ENCODE measurements at regions not wholly inside any gene's neighbourhood (a gene's known extent, or its start where the extent isn't known, plus 50 kb on each side); places are given as distances from the start of the nearest gene placed in this dataset.

DNA sequence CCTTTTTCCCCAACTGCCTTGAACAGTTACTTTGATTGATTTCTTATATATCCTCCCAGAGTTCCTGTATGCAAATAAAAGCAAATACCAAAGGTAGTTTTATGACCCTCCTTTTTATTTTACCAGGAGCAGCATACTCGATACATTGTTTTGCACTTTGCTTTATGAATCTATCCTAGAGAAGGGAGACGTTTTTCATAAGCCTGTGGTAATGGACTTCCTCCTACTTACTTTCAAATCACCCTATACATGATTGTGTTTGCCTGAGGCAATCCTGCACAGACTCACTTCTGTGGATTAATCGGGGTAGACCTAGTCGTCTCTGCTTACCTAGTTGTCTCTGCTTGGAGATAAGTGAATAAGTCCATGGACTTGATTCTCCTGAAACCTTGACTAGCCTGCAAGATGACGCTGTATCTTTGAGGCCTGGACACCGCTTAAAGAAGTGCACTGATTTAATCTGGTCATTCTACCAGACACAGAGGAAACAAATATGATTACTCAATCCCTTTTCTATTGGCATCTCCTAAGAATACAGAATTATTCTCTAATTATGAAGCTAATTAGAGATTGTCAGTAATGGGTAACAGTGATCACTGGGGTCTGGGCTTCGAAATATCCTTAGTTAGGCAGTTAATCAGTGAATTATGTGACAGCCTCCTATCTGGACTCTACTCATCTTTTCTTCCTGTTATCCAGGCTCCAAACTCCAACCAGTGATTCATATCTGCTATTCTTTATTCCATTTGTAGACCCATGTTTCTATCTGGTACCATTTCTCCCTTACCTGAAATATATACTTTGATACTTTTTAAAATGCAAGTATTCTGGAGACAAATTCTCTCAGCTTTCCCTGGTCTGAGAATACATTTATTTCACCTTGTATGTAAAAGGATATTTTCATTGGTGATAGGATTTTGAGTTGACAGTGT, 447.4 kb upstream of the TRIB2 start:
- Histone ChIP-seq H3K27me3 (no peaks in the 10 kb centered on the region), H3K4me1 (no peaks in the 10 kb centered on the region), H3K36me3 (no peaks in the 10 kb centered on the region), H3K9me3 (no peaks in the 10 kb centered on the region), H3K9ac (no peak overlapping the region), H4K20me1 (no peaks in the 10 kb centered on the region), H3K27ac (no peak overlapping the region), H3K4me2 (no peak overlapping the region), H3K4me3 (no peak overlapping the region)
- TF ChIP-seq Cebpa-rat (IDR thresholded peaks at IDR 0.05): no peak

DNA sequence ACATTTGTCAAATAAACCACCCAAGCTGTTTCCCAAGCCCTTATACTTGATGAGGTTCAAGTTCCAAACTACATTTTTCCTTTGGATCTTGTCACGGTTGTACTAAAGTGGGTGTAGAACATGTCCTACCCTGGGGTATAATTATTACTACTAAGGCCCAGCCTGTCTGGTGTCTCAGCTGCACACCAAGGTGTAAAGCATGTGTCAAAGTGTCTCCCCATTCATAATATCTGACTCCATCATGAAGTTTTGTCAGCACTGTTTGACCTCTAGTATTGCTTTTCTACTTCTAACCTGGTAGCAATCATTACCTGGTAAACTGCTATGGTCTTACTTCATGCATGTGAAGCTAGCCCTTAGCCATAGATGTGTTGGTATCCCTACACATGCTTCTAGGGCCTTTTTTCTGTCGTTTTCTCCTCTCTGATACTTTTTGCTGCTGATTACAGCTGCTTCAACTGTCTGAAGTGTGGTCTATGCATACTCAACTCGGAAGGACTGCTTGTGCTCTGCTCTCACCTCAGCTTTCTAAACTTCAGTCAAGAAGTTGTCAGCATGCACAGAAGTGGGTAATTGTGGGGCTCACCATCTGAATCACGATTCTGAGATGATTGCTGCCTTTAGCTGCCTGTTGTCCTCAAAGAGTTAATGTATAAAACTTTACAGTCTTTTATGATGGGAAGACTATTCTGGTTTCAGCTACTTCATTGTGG, 445.7 kb upstream of the TRIB2 start:
- no peaks in the 10 kb centered on the region for H3K36me3 ChIP-seq
- H3K9ac ChIP-seq: no peak overlapping the region
- no peaks in the 10 kb centered on the region for H4K20me1 ChIP-seq
- H3K27me3 ChIP-seq: no peaks in the 10 kb centered on the region
- H3K4me2 ChIP-seq: no peak overlapping the region
- no peak overlapping the region for H3K27ac ChIP-seq
- 0 out of 2 replicates have a peak, but pooled peaks cover 11% of the 10 kb centered on the region for H3K9me3 ChIP-seq
- no peak for TF ChIP-seq Cebpa-rat (IDR thresholded peaks at IDR 0.05)
- no peak overlapping the region for H3K4me3 ChIP-seq
- H3K4me1 ChIP-seq: no peaks in the 10 kb centered on the region

DNA sequence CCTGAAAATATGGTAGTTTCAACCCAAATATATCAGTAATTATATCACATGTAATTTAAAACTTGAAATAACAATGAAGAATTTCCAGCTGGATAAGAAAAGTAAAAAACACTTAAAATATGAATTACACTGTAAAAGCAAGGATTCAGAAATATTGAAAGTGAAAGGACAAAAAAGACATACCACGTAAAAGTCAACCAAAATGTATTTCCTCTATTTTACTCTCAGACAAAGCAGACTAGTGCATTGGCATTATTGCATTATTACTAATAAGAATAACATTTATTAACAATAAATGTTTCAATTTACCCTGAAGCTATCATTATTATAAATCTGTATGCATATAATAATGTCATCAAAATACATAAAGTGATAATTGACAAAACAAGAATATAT, 445.1 kb upstream of the TRIB2 start:
- Histone ChIP-seq H3K9ac (no peak overlapping the region), H3K36me3 (no peaks in the 10 kb centered on the region), H3K27me3 (no peaks in the 10 kb centered on the region), H3K27ac (no peak overlapping the region), H3K4me3 (no peak overlapping the region), H4K20me1 (no peaks in the 10 kb centered on the region), H3K4me1 (no peaks in the 10 kb centered on the region), H3K4me2 (no peak overlapping the region), H3K9me3 (0 out of 2 replicates have a peak, but pooled peaks cover 12% of the 10 kb centered on the region)
- no peak for TF ChIP-seq Cebpa-rat (IDR thresholded peaks at IDR 0.05)

DNA sequence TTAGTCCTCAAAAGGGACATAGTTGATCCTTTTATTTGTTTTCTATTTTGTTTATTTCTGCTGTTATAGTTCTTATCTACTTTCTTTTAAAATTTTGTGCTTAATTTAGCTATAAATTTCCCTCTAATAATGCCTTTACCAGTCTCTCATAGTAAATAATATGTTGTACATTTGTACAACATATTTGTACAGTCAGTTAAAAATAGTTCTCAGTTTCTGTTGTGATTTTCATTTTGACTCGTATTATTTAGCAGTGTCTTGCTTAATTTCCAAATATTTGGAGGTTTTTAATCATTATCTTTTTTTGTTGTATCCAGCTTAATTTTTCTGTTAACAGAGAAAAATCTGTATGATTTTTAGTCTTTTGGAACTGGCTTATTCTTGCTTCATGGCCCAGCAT, 443.6 kb upstream of the TRIB2 start:
- H3K4me3 ChIP-seq: no peak overlapping the region
- H3K4me2 ChIP-seq: no peak overlapping the region
- no peak for TF ChIP-seq Cebpa-rat (IDR thresholded peaks at IDR 0.05)
- H3K36me3 ChIP-seq: no peaks in the 10 kb centered on the region
- no peaks in the 10 kb centered on the region for H4K20me1 ChIP-seq
- no peaks in the 10 kb centered on the region for H3K27me3 ChIP-seq
- H3K4me1 ChIP-seq: peaks cover 8% of the 10 kb centered on the region
- H3K9ac ChIP-seq: no peak overlapping the region
- H3K9me3 ChIP-seq: 0 out of 2 replicates have a peak, but pooled peaks cover 12% of the 10 kb centered on the region
- no peak overlapping the region for H3K27ac ChIP-seq

DNA sequence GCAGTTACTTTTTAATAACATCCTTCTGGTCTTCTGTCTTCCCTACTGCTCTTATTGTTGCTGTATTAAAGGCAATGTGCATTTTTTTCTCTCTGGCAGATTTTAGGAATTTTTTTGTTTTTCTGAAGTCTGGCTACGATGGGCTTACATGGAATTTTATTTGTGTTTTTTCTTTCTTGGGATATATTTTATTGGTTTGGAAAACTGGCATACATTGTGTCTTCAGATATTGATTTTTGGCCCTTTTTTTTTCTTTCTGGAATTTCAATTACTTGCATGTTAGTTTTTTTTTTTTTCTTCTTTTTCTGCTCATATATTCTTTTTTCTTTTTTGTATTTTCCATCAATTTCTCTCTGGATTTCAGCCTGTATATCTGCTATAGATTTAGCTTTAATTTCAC, 442.1 kb upstream of the TRIB2 start:
- TF ChIP-seq Cebpa-rat (IDR thresholded peaks at IDR 0.05): no peak
- Histone ChIP-seq H3K36me3 (no peaks in the 10 kb centered on the region), H3K27me3 (no peaks in the 10 kb centered on the region)

DNA sequence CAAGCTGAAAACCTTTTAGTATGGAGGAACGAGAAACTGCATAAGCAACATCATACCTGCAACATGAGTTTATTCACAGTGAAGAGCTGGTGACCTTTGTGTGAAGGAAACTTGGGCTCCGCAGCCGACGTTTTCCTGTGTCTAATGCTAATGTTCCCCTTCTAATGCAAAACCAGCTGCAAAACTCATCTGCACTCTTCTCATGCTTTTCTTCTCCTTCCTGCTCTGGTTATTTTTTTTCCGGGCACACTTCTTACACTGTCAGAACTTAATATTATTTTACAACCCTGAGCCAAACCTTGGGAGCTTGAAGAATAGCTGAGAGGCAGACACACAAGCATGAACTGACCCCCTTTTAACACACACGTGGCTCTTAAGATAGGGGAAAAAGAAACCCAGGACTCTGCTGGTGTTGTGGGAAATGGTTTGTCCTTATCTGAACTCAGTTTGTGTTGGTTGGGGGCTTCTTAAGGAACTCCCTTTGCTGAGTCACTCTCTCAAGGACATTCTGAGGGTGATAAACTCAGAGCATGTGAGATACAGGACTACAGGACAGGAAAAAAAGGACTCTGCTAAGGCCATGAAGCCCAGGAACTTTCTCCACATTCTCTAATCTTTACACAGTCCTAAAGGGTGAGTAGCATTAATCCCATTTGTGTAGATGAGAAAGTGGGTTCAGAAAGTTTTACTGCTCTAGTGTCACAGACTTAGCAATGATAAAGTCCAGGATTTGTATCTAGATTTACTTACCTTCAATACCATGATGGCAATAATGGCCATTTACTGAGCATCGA, 439.3 kb upstream of the TRIB2 start:
- 0 out of 2 replicates have a peak overlapping the region, but pooled peaks have one; percentile 11 for H3K4me2 ChIP-seq
- H3K4me3 ChIP-seq: no peak overlapping the region
- no peak overlapping the region for H3K27ac ChIP-seq
- H3K9ac ChIP-seq: no peak overlapping the region
- no peaks in the 10 kb centered on the region for H4K20me1 ChIP-seq
- TF ChIP-seq Cebpa-rat (IDR thresholded peaks at IDR 0.05): no peak
- H3K4me1 ChIP-seq: peaks cover 8% of the 10 kb centered on the region
- no peaks in the 10 kb centered on the region for H3K27me3 ChIP-seq
- H3K36me3 ChIP-seq: no peaks in the 10 kb centered on the region
- H3K9me3 ChIP-seq: peaks cover 23% of the 10 kb centered on the region; the same call in 1 of the 2 replicates

More for the DNA sequence above, 442.1 kb upstream of the TRIB2 start:
- Histone ChIP-seq H4K20me1 (no peaks in the 10 kb centered on the region), H3K4me1 (peaks cover 8% of the 10 kb centered on the region), H3K27ac (no peak overlapping the region), H3K4me2 (no peak overlapping the region), H3K4me3 (no peak overlapping the region), H3K9me3 (peaks cover 20% of the 10 kb centered on the region; the same call in 1 of the 2 replicates), H3K9ac (no peak overlapping the region)

DNA sequence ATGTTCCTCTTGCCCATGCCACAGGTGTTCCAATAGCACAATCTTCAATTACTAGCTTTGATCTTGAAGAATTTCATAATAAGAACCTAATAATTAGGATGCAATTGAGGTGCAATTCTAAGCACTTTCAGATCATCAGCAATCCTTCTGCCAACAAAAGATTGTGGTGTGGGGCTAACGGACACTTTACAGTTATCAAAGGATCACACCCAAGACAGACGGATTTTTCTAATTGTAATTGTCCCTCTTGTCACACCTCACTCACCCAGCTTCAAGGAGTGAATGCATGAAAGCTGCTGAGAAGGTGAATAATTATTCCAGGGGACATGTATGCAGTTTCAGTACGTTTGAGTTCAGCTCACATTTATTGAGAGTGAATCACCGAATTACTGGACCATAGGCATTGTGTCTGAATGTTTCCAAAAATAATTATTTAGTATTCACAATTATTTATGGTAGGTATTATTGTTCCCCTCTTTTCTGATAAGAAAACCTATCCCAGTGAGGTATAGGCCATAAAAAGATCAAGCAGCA, 438.5 kb upstream of the TRIB2 start:
- H3K4me3 ChIP-seq: no peak overlapping the region
- no peak for TF ChIP-seq Cebpa-rat (IDR thresholded peaks at IDR 0.05)
- H4K20me1 ChIP-seq: no peaks in the 10 kb centered on the region
- peaks cover 23% of the 10 kb centered on the region; the same call in 1 of the 2 replicates for H3K9me3 ChIP-seq
- peaks cover 8% of the 10 kb centered on the region for H3K4me1 ChIP-seq
- H3K27me3 ChIP-seq: no peaks in the 10 kb centered on the region
- no peak overlapping the region for H3K9ac ChIP-seq
- H3K27ac ChIP-seq: no peak overlapping the region
- no peak overlapping the region for H3K4me2 ChIP-seq
- no peaks in the 10 kb centered on the region for H3K36me3 ChIP-seq

DNA sequence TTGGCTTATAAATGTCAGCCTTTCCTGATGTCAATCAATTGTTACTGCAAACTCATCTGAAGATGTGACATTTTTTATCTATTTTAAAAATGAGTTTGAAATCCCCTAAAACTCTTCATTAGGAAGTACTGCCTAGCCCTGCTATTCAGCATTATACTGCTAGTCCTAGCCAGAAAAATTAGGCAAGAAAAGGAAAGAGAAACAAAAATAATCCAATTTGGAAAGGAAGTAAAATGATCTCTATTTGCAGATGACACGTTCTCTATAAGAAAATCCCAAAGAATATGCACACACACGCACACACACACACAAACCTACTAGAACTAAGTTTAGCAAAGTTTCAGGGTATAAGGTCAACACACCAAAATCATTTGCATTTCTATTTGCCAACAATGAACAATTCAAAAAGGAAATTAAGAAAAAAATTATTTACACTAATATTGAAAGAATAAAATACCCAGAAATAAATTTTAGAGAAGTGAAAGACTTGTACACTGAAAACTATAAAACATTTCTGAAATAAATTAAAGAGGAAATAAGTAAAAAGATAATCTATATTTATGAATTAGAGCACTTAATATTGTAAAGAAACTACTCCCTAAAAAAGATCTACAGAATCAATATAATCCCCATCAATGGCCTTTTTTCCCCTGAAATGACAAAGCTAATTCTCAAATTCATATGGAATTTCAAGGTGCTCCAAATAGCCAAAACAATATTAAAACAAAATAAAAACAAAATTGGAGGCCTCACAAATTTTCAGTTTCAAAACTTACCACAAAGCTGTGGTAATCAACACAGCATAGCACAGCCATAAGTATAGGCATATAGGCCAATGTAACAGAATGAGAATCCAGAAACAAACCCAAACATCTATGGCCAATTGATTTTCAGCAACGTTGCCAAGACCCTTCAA, 433.7 kb upstream of the TRIB2 start:
- Histone ChIP-seq H3K36me3 (no peaks in the 10 kb centered on the region), H3K27me3 (no peaks in the 10 kb centered on the region), H3K4me3 (no peak overlapping the region), H3K4me2 (no peak overlapping the region), H4K20me1 (no peaks in the 10 kb centered on the region), H3K4me1 (no peaks in the 10 kb centered on the region), H3K9ac (no peak overlapping the region), H3K9me3 (peaks cover 11% of the 10 kb centered on the region; the same call in 1 of the 2 replicates), H3K27ac (no peak overlapping the region)
- no peak for TF ChIP-seq Cebpa-rat (IDR thresholded peaks at IDR 0.05)
